Adrenal gland (tissue), 9 donors: ENCODE measurements at regions not wholly inside any gene's neighbourhood (a gene's known extent, or its start where the extent isn't known, plus 50 kb on each side); places are given as distances from the start of the nearest gene placed in this dataset.

ENCODE experiments used
- DNase-seq, 7 donors: peaks; one replicate each; pipeline ENCODE4 v3.0.0-alpha.2; 2019 to 2020
- H3K27ac ChIP-seq, 5 donors: fragments of 200-600 bp; sonication (generic) in 4 of 5; 1 replicate in 3 of 5; 2 replicates in 2 of 5; pipeline versions ENCODE4 v1.5.1 to v1.8.0; 2016 to 2020; ENCODE audit warnings: mild to moderate bottlenecking in 1 of 5
- H3K27me3 ChIP-seq: fragments of 200-600 bp; 2 replicates; pipeline ENCODE4 v1.8.0; 2021
- H3K36me3 ChIP-seq, 2 donors: fragments of 200-600 bp; replicated peaks in 1 of 2; 1 replicate in 1 of 2; 2 replicates in 1 of 2; pipeline versions ENCODE4 v1.5.1 to v1.8.0; 2018 to 2022
- H3K4me1 ChIP-seq, 2 donors: fragments of 200-600 bp; replicated peaks in 1 of 2; 1 replicate in 1 of 2; 2 replicates in 1 of 2; pipeline versions ENCODE4 v1.5.1 to v1.8.0; 2018 to 2021
- H3K4me3 ChIP-seq, 4 donors: fragments of 200-600 bp; sonication (generic) in 3 of 4; one replicate each; pipeline ENCODE4 v1.5.1; 2016 to 2018
- H3K9me3 ChIP-seq, 3 donors: fragments of 200-600 bp; sonication (generic) in 1 of 3; replicated peaks in 1 of 3; 1 replicate in 2 of 3; 2 replicates in 1 of 3; pipeline versions ENCODE4 v1.5.1 to v1.8.0; 2016 to 2021
- CTCF ChIP-seq, 6 experiments: fragments of 450-650 bp in 4 of 6; fragments of 200-600 bp in 2 of 6; sonication (generic) in 1 of 6; IDR thresholded peaks; 1 replicate in 5 of 6; 2 replicates in 1 of 6; pipeline versions ENCODE4 v1.5.1 to v1.8.0; 2016 to 2021; ENCODE audit warnings: antibody characterized with exemption in 6 of 6, mild to moderate bottlenecking in 2 of 6, moderate library complexity in 1 of 6
- POLR2A ChIP-seq, 2 donors: fragments of 450-650 bp; IDR thresholded peaks; one replicate each; pipeline ENCODE4 v1.6.1; 2017; ENCODE audit warnings: antibody characterized with exemption in 2 of 2, mild to moderate bottlenecking in 2 of 2, moderate library complexity in 1 of 2
- WGBS, 4 donors: extraction: QIAGEN DNeasy Blood & Tissue Kit in 2 of 4; methylation state at CpG; one replicate each; pipeline versions ENCODE4 v1.1.5 to v1.1.7; 2013 to 2017; 5-methylcytosine and 5-hydroxymethylcytosine counted together
- intact Hi-C, 2 donors: fragments of 100-400 bp; cut with DNase I; formaldehyde crosslinking; loops; one replicate each; pipeline versions ENCODE4 v1.14.1 to v1.15.0; 2022 to 2023
- donor health status: healthy with polysubstance abuse.
- donor health status: Bipolar disorder and iron deficiency.
- donor health status: DM: yes; HTN: yes; CAD: no.
- donor health status: DM: no; HTN: no; CAD: no.
- donor health status: DM: no; HTN: no; CAD: no.

GRCh38 chr14:98736701-98737338, 535.2 kb downstream of the BCL11B start:
- DNase-seq: no peak

GRCh38 chr14:98741523-98741922, 530.5 kb downstream of the BCL11B start:
- WGBS, 4 donors: 85 to 94% (median 87%) methylated on average over 8 of the region's 8 CpGs
- Histone ChIP-seq H3K9me3 (no peaks in the 10 kb centered on the region), H3K27ac (no peak overlapping the region), H3K4me3 (no peak overlapping the region), H3K4me1 (no peaks in the 10 kb centered on the region), H3K27me3 (no peaks in the 10 kb centered on the region), H3K36me3 (no peaks in the 10 kb centered on the region)
- TF ChIP-seq POLR2A (IDR thresholded peaks at IDR 0.05): no peak
- TF ChIP-seq CTCF (IDR thresholded peaks at IDR 0.05): no peak
- DNase-seq: no peak
- intact Hi-C loops: no loop called here

More at GRCh38 chr14:98736701-98737338, 535.2 kb downstream of the BCL11B start:
- intact Hi-C loops: no loop called here
- no peak for TF ChIP-seq POLR2A (IDR thresholded peaks at IDR 0.05)
- no peak for TF ChIP-seq CTCF (IDR thresholded peaks at IDR 0.05)
- WGBS, 4 donors: 62 to 88% (median 83%) methylated on average over 11 of the region's 11 CpGs
- Histone ChIP-seq H3K27ac (no peak overlapping the region), H3K27me3 (no peaks in the 10 kb centered on the region), H3K4me3 (no peak overlapping the region), H3K4me1 (no peaks in the 10 kb centered on the region), H3K36me3 (no peaks in the 10 kb centered on the region), H3K9me3 (no peaks in the 10 kb centered on the region)

GRCh38 chr14:98742001-98742400, 530.0 kb downstream of the BCL11B start:
- TF ChIP-seq POLR2A (IDR thresholded peaks at IDR 0.05) (no peak), CTCF (IDR thresholded peaks at IDR 0.05) (no peak)
- Histone ChIP-seq H3K27me3 (peaks cover 4% of the 10 kb centered on the region), H3K4me1 (no peaks in the 10 kb centered on the region), H3K27ac (no peak overlapping the region), H3K9me3 (no peaks in the 10 kb centered on the region), H3K4me3 (no peak overlapping the region), H3K36me3 (no peaks in the 10 kb centered on the region)
- DNase-seq: no peak
- intact Hi-C loops: no loop called here
- WGBS, 4 donors: 68 to 75% (median 74%) methylated on average over 7 of the region's 7 CpGs

GRCh38 chr14:98743536-98743935, 528.5 kb downstream of the BCL11B start:
- Histone ChIP-seq H3K36me3 (no peaks in the 10 kb centered on the region), H3K27me3 (peaks cover 6% of the 10 kb centered on the region), H3K9me3 (no peaks in the 10 kb centered on the region), H3K27ac (no peak overlapping the region), H3K4me1 (no peaks in the 10 kb centered on the region), H3K4me3 (no peak overlapping the region)
- TF ChIP-seq CTCF (IDR thresholded peaks at IDR 0.05) (no peak), POLR2A (IDR thresholded peaks at IDR 0.05) (no peak)
- intact Hi-C loops: no loop called here
- 73 to 78% (median 76%) methylated on average over 8 of the region's 8 CpGs for WGBS, 4 donors
- DNase-seq: no peak
